Epithelial cell of proximal tubule (primary cell): ENCODE measurements at regions not wholly inside any gene's neighbourhood (a gene's known extent, or its start where the extent isn't known, plus 50 kb on each side); places are given as distances from the start of the nearest gene placed in this dataset.
A peak's percentile ranks its signal among the peaks of the same experiment; 100 is the strongest.

Experiments used
- DNase-seq: peaks from one replicate; pipeline ENCODE4 v3.0.0-alpha.2; 2011; ENCODE audit warnings: low read depth
- H3K4me3 ChIP-seq: 2 replicates; pipeline ENCODE4 v1.5.1; 2011; ENCODE audit warnings: low read depth, mild to moderate bottlenecking, low read length
- CTCF ChIP-seq: conservative IDR thresholded peaks from 2 replicates; pipeline ENCODE4 v1.5.1; 2012; ENCODE audit warnings: low read depth, mild to moderate bottlenecking, low read length

- no peak for DNase-seq
- H3K4me3 ChIP-seq, result no peak overlapping the region
- TF ChIP-seq CTCF, result no peak
These were observed 77.9 kb upstream of the KCNMA1 start for GRCh38 chr10:77715536-77715935.

GRCh38 chr10:77715088-77715487 is 77.5 kb upstream of the KCNMA1 start:
- DNase-seq, result no peak
- TF ChIP-seq CTCF, result peak; percentile 50
- H3K4me3 ChIP-seq, result no peak overlapping the region

GRCh38 chr10:77713521-77714280 is 76.1 kb upstream of the KCNMA1 start:
- TF ChIP-seq CTCF, result no peak
- no peak for DNase-seq
- H3K4me3 ChIP-seq, result no peak overlapping the region

GRCh38 chr10:77712207-77712606 is 74.6 kb upstream of the KCNMA1 start:
- DNase-seq, result no peak
- H3K4me3 ChIP-seq, result no peak overlapping the region
- no peak for TF ChIP-seq CTCF

- no peak for TF ChIP-seq CTCF
- H3K4me3 ChIP-seq, result peak overlapping the region; percentile 53
- no peak for DNase-seq
These were observed 74.1 kb upstream of the KCNMA1 start for GRCh38 chr10:77711683-77712049.

GRCh38 chr10:77710759-77711682 is 73.4 kb upstream of the KCNMA1 start:
- DNase-seq, result no peak
- H3K4me3 ChIP-seq, result peak overlapping the region; percentile 53
- peak; percentile 95 for TF ChIP-seq CTCF
